Lung (tissue), 11 donors: ENCODE measurements at regions not wholly inside any gene's neighbourhood (a gene's known extent, or its start where the extent isn't known, plus 50 kb on each side); places are given as distances from the start of the nearest gene placed in this dataset.

Source experiments
- ATAC-seq: fragments of 200-7000 bp; cut with Tn5 transposase; one replicate; pipeline ENCODE4 v1.9.1; 2020; ENCODE audit warnings: moderate number of reproducible peaks; ENCODE audit not compliant: insufficient read depth, low FRiP score
- DNase-seq, 3 donors: peaks; one replicate each; pipeline ENCODE4 v3.0.0-alpha.2; 2013 to 2017
- H3K27ac ChIP-seq, 2 donors: one replicate each; pipeline ENCODE4 v1.5.1; 2013; ENCODE audit warnings: mild to moderate bottlenecking in 2 of 2, moderate library complexity in 2 of 2, control low read depth in 1 of 2, inconsistent platforms in 1 of 2, low read depth in 1 of 2, low read length in 1 of 2
- H3K27me3 ChIP-seq, 3 donors: one replicate each; pipeline ENCODE4 v1.5.1; 2013; ENCODE audit warnings: low read length in 2 of 3; ENCODE audit not compliant: control insufficient read depth in 3 of 3, insufficient read depth in 3 of 3
- H3K36me3 ChIP-seq, 4 donors: one replicate each; pipeline ENCODE4 v1.5.1; 2013; ENCODE audit warnings: low read length in 4 of 4, mild to moderate bottlenecking in 1 of 4, moderate library complexity in 1 of 4; ENCODE audit not compliant: control insufficient read depth in 4 of 4, insufficient read depth in 4 of 4
- H3K4me1 ChIP-seq, 5 donors: one replicate each; pipeline ENCODE4 v1.5.1; 2013; ENCODE audit warnings: low read length in 5 of 5, mild to moderate bottlenecking in 2 of 5, moderate library complexity in 1 of 5; ENCODE audit not compliant: control insufficient read depth in 5 of 5, insufficient read depth in 5 of 5
- H3K4me3 ChIP-seq: one replicate; pipeline ENCODE4 v1.5.1; 2013; ENCODE audit warnings: mild to moderate bottlenecking, control low read depth, moderate library complexity
- H3K9ac ChIP-seq, 2 donors: one replicate each; pipeline ENCODE4 v1.5.1; 2013; ENCODE audit warnings: low read length in 2 of 2, control low read depth in 1 of 2; ENCODE audit not compliant: insufficient read depth in 1 of 2
- H3K9me3 ChIP-seq, 4 donors: one replicate each; pipeline ENCODE4 v1.5.1; 2013; ENCODE audit warnings: low read length in 3 of 4, mild to moderate bottlenecking in 1 of 4, moderate library complexity in 1 of 4; ENCODE audit not compliant: control insufficient read depth in 4 of 4, insufficient read depth in 3 of 4
- CTCF ChIP-seq: IDR thresholded peaks from 2 replicates; pipeline ENCODE4 v1.5.1; 2012; ENCODE audit warnings: mild to moderate bottlenecking; ENCODE audit errors: control extremely low read depth, extremely low read depth
- WGBS, 2 donors: extraction: QIAGEN DNeasy Blood & Tissue Kit; methylation state at CpG; one replicate each; pipeline ENCODE4 v1.1.7; 2013; 5-methylcytosine and 5-hydroxymethylcytosine counted together
- donor health status: control.
- donor health status: control.
- donor health status: Bipolar disorder and iron deficiency.
- donor health status: healthy.
- donor health status: DM: yes; HTN: yes; CAD: no.

- 47 to 53% methylated on average over 4 of the region's 4 CpGs for WGBS, 2 donors
Measured at GRCh38 chr3:1529676-1530075, 436.9 kb downstream of the CNTN6 start.

GRCh38 chr3:1531981-1532380, 439.2 kb downstream of the CNTN6 start:
- no peak for TF ChIP-seq CTCF
- ATAC-seq: no peak
- Histone ChIP-seq H3K9ac (no peak overlapping the region), H3K27ac (no peak overlapping the region), H3K36me3 (no peaks in the 10 kb centered on the region), H3K27me3 (no peaks in the 10 kb centered on the region), H3K4me1 (no peaks in the 10 kb centered on the region), H3K4me3 (no peak overlapping the region), H3K9me3 (no peaks in the 10 kb centered on the region)
- no peak for DNase-seq

More at GRCh38 chr3:1529676-1530075, 436.9 kb downstream of the CNTN6 start:
- H3K4me1 ChIP-seq: no peaks in the 10 kb centered on the region
- no peaks in the 10 kb centered on the region for H3K27me3 ChIP-seq
- ATAC-seq (no peak), DNase-seq (no peak)
- H3K9me3 ChIP-seq: peaks cover 0 to 1% (median 0%) of the 10 kb centered on the region in 4 donors
- no peak overlapping the region for H3K27ac ChIP-seq
- H3K9ac ChIP-seq: no peak overlapping the region
- TF ChIP-seq CTCF: no peak
- no peak overlapping the region for H3K4me3 ChIP-seq
- H3K36me3 ChIP-seq: no peaks in the 10 kb centered on the region

DNA sequence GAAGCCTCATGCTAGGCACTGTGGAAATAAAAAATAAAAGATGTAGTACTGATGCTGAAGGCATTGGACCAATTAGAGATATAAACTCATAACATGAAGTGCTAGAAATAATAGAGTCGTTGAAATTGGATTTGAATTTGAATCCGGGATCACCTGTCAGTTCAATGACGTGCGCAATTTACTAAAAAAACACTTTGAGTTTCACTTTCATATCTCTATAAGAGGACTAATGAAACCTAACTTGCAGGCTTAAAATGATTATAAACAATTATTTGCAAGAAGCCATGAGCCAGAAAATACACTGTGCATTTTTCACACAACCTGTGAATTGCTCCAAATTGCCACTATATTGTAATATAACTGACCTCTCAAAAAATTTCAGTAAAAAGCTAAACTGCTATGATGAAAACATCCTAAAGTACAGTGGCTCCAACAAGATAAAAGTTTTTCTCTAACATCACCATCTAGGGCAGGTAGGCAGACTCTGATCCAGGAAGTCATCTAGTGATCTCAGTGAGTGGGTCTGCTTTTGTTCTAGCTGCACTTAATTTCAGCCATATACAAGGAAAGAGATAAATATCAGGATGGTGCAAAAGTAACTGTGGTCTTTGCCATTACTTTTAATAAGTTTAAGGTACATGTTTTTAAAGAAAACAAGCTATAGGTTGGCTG, 440.2 kb downstream of the CNTN6 start:
- H3K9ac ChIP-seq: no peak overlapping the region
- ATAC-seq (no peak), DNase-seq (no peak)
- no peak overlapping the region for H3K27ac ChIP-seq
- H3K4me3 ChIP-seq: no peak overlapping the region
- TF ChIP-seq CTCF: no peak
- no peaks in the 10 kb centered on the region for H3K9me3 ChIP-seq
- H3K4me1 ChIP-seq: no peaks in the 10 kb centered on the region
- H3K27me3 ChIP-seq: no peaks in the 10 kb centered on the region
- H3K36me3 ChIP-seq: no peaks in the 10 kb centered on the region
- WGBS, 2 donors: 91% methylated on average over 4 of the region's 4 CpGs

GRCh38 chr3:1533763-1534162, 440.9 kb downstream of the CNTN6 start:
- H3K4me3 ChIP-seq: no peak overlapping the region
- no peak for TF ChIP-seq CTCF
- H3K9ac ChIP-seq: no peak overlapping the region
- no peak for DNase-seq
- 47 to 64% methylated on average over 2 of the region's 2 CpGs for WGBS, 2 donors
- no peaks in the 10 kb centered on the region for H3K27me3 ChIP-seq
- no peak for ATAC-seq
- no peaks in the 10 kb centered on the region for H3K36me3 ChIP-seq
- H3K9me3 ChIP-seq: peaks cover 0 to 3% (median 0%) of the 10 kb centered on the region in 4 donors
- no peaks in the 10 kb centered on the region for H3K4me1 ChIP-seq
- H3K27ac ChIP-seq: no peak overlapping the region
